ENCODE measurements at regions not wholly inside any gene's neighbourhood (a gene's known extent, or its start where the extent isn't known, plus 50 kb on each side); places are given as distances from the start of the nearest gene placed in this dataset.

DNA sequence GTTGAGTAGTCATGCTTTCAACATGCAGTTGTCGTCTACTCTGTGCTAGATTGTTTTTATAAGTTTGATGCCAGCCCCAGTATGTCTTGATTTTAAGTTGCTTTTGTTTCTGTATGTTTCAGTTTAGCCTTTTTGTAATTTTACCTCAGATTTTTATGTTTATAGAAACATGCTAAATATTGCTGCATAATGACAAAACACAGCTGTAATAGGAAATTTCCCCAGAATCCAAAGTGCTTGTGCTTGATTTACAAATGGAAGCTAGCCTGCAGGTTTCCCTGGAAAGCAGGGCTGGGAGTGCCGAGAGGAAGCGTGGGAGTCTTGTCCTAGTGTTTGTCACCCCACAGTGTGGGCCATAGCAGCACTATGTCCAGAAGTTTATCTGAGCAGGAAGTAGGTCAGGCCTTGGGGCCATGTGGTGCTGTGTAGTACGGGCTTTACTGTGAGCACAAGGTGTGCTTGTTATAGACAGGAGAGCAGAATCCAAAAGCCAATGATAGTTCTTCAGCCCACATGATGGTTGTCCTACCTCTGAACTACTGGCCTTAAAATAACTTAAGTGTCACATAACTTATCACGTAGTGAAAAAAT is 100.0 kb upstream of the NREP start:
- peak overlapping the region; percentile 16 for H2AFZ ChIP-seq (replicated peaks; ENCODE audit: low read length, poor library complexity)
- ATAC-seq (ENCODE audit: low read depth) (no peak), DNase-seq (peak; percentile 10)
- H3K4me2 ChIP-seq (ENCODE audit: low read depth, low read length): no peak overlapping the region; the same call in 1 of the 2 replicates
- in situ Hi-C loops (cut with MboI; ENCODE audit: low sequenced_read_pairs): no loop called here
- dilution Hi-C loops (cut with HindIII; ENCODE audit: low sequenced_read_pairs, unreplicated experiment): no loop called here
- peak overlapping the region; percentile 54; the same call in 1 of the 2 replicates for H3K27ac ChIP-seq (ENCODE audit: insufficient read depth, low read length)
- no peak overlapping the region; the same call in 2 of the 3 replicates for H2BK15ac ChIP-seq (ENCODE audit: low read depth, low read length)
- no peaks in the 10 kb centered on the region for H3K79me1 ChIP-seq (ENCODE audit: low read depth in 1 of 2, low read length in 2 of 2)
- H3K14ac ChIP-seq (replicated peaks; ENCODE audit: low read depth, low read length): 0 out of 2 replicates have a peak overlapping the region, but pooled peaks have one; percentile 40
- H3K18ac ChIP-seq (ENCODE audit: low read depth, low read length): peak overlapping the region; percentile 30; the same call in 1 of the 2 replicates
- H2BK20ac ChIP-seq (ENCODE audit: low read depth, low read length): 0 out of 2 replicates have a peak overlapping the region, but pooled peaks have one; percentile 18
- no peaks in the 10 kb centered on the region for H4K20me1 ChIP-seq (ENCODE audit: insufficient read depth, low read length)
- H3K56ac ChIP-seq (ENCODE audit: extremely low read depth, insufficient read depth, low read length): no peak overlapping the region
- BruUV-seq (replicated peaks): no TSS peak
- no CpG with 5 or more reads among the region's 5 CpGs for WGBS, 2 experiments (ENCODE audit: extremely low coverage in 2 of 2, insufficient read length in 1 of 2)
- H2BK5ac ChIP-seq (ENCODE audit: low read depth, low read length, poor library complexity, severe bottlenecking): no peak overlapping the region
- no peak overlapping the region for H4K91ac ChIP-seq (ENCODE audit: insufficient read depth, low read depth, low read length)
- H3K4me3 ChIP-seq (ENCODE audit: insufficient read depth, low read depth, low read length): no peak overlapping the region
- no peaks in the 10 kb centered on the region for H3K27me3 ChIP-seq (ENCODE audit: control insufficient read depth, insufficient read depth, low read length)
- peak overlapping the region; percentile 23; the same call in 1 of the 2 replicates for H2AK5ac ChIP-seq (ENCODE audit: low read depth, low read length)
- peak overlapping the region; percentile 41 for H2BK120ac ChIP-seq (ENCODE audit: low read depth, low read length)
- peak overlapping the region; percentile 66 for H3K4ac ChIP-seq (ENCODE audit: low read depth, low read length)
- H2AK9ac ChIP-seq (replicated peaks; ENCODE audit: low read depth, low read length, poor library complexity): no peak overlapping the region
- H3K9ac ChIP-seq (ENCODE audit: low read depth, low read length): no peak overlapping the region
- POLR2A ChIA-PET (ENCODE audit: unreplicated experiment): no interaction called here
- H3K23ac ChIP-seq (ENCODE audit: low read depth, low read length): 0 out of 2 replicates have a peak overlapping the region, but pooled peaks have one; percentile 8
- H4K8ac ChIP-seq (ENCODE audit: low read depth in 2 of 2, low read length in 2 of 2): no peak overlapping the region
- no peaks in the 10 kb centered on the region for H3K9me3 ChIP-seq (ENCODE audit: control insufficient read depth, insufficient read depth, low read length)
- H4K5ac ChIP-seq (ENCODE audit: low read depth, low read length): peak overlapping the region; percentile 27; the same call in 1 of the 2 replicates
- intact Hi-C loops (cut with micrococcal nuclease): loop anchor here (5.0 to 10.0 kb wide), 2 partner anchors 290 to 302 kb away; no protein-coding TSS in a partner anchor
- H3K4me1 ChIP-seq (ENCODE audit: control insufficient read depth, insufficient read depth, low read length): peaks cover 12% of the 10 kb centered on the region
- CTCF ChIA-PET: interaction anchor here (0.6 to 1.8 kb wide), 4 partner anchors 9 to 173 kb away, joined by 3 to 5 read pairs (median 4); no protein-coding TSS in a partner anchor
- H3K9me1 ChIP-seq (ENCODE audit: insufficient read depth, low read length): peaks cover 3% of the 10 kb centered on the region; the same call in 1 of the 2 replicates
- no peaks in the 10 kb centered on the region for H3K36me3 ChIP-seq (ENCODE audit: control insufficient read depth, insufficient read depth, low read length)
- TF ChIP-seq SMC3 (IDR thresholded peaks at IDR 0.05; ENCODE audit: low read depth, low read length) (no peak), RFX5 (IDR thresholded peaks at IDR 0.05; ENCODE audit: low read depth, low read length) (no peak), MXI1 (IDR thresholded peaks at IDR 0.05; ENCODE audit: borderline replicate concordance, low read depth, low read length) (no peak), RCOR1 (IDR thresholded peaks at IDR 0.05; ENCODE audit: insufficient replicate concordance, low read length) (no peak), MAZ (IDR thresholded peaks at IDR 0.05; ENCODE audit: borderline replicate concordance, low read depth, low read length) (no peak), CEBPB (IDR thresholded peaks at IDR 0.05; ENCODE audit: low read depth, low read length) (no peak), BHLHE40 (IDR thresholded peaks at IDR 0.05; ENCODE audit: low read depth, low read length) (no peak), RAD21 (IDR thresholded peaks at IDR 0.05; ENCODE audit: low read length) (no peak), CHD1 (IDR thresholded peaks at IDR 0.05; ENCODE audit: low read depth, low read length) (no peak), MAFK (IDR thresholded peaks at IDR 0.05; ENCODE audit: low read depth, low read length) (no peak), NFE2L2 (IDR thresholded peaks at IDR 0.05; ENCODE audit: low read depth, low read length) (no peak), POLR2A (IDR thresholded peaks at IDR 0.05; ENCODE audit: low read depth, low read length) (no peak)
- TF ChIP-seq, protein P1, sequence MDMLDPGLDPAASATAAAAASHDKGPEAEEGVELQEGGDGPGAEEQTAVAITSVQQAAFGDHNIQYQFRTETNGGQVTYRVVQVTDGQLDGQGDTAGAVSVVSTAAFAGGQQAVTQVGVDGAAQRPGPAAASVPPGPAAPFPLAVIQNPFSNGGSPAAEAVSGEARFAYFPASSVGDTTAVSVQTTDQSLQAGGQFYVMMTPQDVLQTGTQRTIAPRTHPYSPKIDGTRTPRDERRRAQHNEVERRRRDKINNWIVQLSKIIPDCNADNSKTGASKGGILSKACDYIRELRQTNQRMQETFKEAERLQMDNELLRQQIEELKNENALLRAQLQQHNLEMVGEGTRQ (IDR thresholded peaks at IDR 0.05; ENCODE audit: low read depth, low read length): no peak
- TF ChIP-seq, protein P2, sequence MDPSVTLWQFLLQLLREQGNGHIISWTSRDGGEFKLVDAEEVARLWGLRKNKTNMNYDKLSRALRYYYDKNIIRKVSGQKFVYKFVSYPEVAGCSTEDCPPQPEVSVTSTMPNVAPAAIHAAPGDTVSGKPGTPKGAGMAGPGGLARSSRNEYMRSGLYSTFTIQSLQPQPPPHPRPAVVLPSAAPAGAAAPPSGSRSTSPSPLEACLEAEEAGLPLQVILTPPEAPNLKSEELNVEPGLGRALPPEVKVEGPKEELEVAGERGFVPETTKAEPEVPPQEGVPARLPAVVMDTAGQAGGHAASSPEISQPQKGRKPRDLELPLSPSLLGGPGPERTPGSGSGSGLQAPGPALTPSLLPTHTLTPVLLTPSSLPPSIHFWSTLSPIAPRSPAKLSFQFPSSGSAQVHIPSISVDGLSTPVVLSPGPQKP (IDR thresholded peaks at IDR 0.05; ENCODE audit: borderline replicate concordance, low read depth, low read length): no peak
- TF ChIP-seq, protein P3, sequence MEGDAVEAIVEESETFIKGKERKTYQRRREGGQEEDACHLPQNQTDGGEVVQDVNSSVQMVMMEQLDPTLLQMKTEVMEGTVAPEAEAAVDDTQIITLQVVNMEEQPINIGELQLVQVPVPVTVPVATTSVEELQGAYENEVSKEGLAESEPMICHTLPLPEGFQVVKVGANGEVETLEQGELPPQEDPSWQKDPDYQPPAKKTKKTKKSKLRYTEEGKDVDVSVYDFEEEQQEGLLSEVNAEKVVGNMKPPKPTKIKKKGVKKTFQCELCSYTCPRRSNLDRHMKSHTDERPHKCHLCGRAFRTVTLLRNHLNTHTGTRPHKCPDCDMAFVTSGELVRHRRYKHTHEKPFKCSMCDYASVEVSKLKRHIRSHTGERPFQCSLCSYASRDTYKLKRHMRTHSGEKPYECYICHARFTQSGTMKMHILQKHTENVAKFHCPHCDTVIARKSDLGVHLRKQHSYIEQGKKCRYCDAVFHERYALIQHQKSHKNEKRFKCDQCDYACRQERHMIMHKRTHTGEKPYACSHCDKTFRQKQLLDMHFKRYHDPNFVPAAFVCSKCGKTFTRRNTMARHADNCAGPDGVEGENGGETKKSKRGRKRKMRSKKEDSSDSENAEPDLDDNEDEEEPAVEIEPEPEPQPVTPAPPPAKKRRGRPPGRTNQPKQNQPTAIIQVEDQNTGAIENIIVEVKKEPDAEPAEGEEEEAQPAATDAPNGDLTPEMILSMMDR (conservative IDR thresholded peaks at IDR 0.05; ENCODE audit: low read depth, low read length): no peak
